ENCODE measurements at regions not wholly inside any gene's neighbourhood (a gene's known extent, or its start where the extent isn't known, plus 50 kb on each side); places are given as distances from the start of the nearest gene placed in this dataset.

DNA sequence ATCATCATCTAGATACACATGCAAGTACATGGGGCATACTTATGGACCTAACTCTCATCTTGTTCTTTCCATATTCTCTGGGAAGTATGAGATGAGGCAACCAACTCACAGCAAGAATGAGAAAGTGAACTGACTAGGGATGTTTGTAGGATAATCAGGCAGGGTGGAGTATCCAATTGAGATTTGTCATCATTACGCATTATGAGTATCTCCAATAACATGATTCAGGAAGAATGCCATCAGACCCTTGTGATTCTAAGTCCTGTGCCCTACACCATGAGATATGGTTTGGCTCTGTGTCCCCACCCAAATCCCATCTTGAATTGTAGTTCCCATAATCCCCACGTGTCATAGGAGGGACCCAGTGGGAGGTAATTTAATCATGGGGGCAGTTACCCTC lies 154.0 kb downstream of the SLC30A10 start:
- in situ Hi-C loops (cut with MboI; ENCODE audit: low sequenced_read_pairs), result no loop called here

DNA sequence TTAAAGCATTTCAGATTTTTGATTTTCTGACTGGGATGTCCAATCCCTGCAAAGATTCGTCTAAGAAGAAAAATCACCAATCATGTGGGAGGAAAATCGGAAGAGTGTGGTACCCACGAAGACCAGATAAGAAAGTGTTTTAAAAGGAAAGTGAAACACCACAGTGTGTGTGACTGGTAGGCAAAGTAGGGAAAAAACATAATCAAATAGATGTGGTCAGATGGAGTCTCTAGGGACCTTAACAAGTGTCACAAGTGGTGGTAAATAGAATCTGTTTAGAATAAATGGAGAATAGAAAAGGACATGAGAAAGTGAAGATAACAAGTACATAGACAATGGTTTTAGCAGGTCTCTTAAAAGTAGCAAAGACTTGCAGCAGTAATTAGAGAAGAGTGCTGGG lies 154.6 kb downstream of the SLC30A10 start:
- in situ Hi-C loops (cut with MboI; ENCODE audit: low sequenced_read_pairs), result no loop called here

DNA sequence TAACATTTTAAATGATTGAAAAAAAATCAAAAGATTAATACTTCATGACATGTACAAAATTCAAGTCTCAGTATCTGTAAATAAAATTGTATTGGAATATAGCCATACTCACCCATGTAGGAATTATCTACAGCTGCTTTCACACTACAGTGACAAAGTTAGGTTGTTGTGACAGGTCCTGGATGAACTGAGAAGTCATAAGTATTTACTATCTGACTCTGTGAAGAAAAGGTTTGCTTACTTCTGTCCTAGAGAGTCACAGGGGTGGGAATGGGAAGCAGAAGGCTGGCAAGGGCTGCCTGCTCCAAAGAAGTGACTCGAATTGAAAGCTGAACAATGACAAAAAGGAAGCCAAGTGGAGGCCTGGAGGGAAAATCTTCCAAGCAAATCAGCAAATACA lies 155.2 kb downstream of the SLC30A10 start:
- in situ Hi-C loops (cut with MboI; ENCODE audit: low sequenced_read_pairs), result no loop called here

DNA sequence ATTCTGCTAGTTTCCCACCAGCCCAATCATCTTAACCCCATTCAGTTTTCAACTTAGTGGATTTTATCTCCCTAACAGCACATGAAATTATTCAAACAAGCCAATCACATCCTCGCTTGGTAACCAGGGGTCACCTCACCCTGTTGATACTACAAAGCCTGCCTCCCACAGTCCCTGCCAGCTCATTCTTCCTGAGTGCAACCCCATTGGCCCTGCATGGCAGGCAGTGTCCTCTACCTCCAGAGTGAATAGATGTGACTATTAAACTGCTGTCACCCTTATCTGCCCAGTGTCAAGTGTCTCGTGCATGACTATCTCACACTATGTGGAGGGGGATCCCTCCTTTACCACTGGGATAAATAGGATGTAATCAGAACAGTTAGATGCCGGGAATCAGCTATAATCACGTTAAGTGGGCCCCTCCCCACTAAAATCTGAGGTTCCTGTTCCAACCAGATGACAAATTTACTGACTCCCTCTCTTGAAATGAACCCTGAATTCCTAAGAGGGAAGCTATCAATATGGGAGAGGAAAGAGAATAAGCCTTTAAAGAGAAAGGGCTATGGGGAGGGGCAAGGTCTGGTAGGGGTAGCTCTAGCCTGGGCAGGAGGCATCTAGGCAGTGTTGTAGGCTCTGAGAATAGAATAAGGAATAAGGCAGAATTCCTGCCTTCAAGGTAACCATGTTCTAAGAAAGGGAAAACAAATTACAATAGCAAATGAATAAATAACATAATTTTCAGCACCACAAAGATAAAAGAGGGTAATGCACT lies 155.9 kb downstream of the SLC30A10 start:
- in situ Hi-C loops (cut with MboI; ENCODE audit: low sequenced_read_pairs), result no loop called here

DNA sequence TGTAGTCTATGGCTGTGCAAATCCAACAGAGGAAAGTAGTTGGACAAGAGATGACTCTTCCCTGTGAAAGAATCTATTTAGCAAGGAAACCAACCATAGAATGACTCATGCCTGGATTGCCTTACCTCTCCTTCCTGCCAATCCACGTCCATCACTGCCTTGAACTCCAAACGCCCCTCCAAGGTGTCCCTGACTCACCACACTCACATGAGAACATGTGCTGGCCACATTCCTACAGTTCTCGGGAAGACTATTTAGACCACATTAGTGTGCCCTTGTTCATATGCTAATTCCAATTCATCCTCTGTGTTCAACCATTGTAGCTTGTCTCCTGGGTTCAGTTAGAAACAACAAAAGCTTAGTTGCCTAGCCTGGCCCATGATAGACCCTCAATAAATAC lies 157.3 kb downstream of the SLC30A10 start:
- in situ Hi-C loops (cut with MboI; ENCODE audit: low sequenced_read_pairs), result no loop called here

DNA sequence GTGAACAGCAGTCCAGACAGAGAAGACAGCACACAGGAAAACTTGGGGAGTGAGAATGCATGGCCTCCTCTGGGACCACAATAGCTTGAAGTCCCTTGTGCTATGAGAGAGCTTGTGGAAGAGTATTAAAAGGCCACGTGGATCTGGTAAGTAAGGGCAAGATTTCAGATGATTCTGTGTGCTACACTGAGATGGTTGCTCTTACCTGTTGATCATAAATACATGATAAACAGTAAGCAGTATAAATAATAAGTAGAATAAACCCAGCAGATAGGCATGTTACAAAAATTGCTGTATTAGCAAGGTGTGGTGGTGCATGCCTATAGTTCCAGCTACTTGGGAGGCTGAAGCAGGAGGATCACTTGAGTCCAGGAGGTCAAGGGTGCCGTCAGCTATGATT lies 150.4 kb upstream of the ZC3H11B start:
- in situ Hi-C loops (cut with MboI; ENCODE audit: low sequenced_read_pairs), result no loop called here

DNA sequence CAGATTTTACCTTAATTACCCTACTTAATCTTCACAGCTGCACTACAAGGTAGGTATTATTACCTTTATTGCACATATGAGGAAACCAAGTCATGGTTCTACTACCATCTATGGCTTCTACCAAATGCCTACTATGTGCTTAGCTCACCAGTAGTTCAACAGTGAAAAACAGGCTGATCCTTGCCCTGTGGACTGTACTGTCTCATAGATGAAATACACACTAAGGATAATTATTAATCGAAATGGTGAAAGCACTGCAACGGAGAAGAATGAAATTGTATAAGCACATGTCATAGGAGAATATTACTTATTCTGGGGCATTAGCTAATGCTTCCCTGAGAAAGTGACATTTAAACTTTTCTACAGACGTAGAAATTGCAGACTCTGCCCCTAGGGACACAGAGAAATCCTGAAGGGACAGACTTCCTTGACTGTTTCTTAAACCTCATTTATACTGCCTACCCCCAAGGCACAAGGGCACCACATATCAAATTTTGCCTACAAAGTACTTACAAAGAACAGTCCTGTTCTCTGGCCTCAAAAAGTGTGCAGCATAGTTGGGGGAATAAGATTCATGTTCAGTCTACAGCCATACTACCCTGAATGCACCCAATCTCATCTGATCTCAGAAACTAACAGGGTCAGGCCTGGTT lies 148.4 kb upstream of the ZC3H11B start:
- in situ Hi-C loops (cut with MboI; ENCODE audit: low sequenced_read_pairs), result no loop called here

DNA sequence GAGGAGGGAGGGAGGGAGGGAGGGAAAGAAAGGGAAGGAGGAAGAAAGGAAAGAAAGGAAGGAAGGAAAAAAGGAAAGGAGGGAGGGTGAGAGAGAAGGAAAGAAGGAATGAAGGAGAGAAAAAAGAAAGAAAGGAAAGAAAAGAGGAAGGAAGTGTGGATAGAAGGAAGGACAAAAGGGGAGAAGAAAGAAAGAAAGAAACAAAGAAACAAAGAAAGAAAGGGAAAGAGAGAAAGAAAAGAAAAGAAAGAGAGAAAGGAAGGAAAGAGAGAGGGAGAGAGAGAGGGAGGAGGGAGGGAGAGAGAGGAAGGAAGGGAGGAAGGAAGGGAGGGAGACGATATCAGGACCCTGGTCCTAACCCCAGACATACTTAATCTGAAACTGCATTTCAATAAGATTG lies 146.2 kb upstream of the ZC3H11B start:
- in situ Hi-C loops (cut with MboI; ENCODE audit: low sequenced_read_pairs), result no loop called here

DNA sequence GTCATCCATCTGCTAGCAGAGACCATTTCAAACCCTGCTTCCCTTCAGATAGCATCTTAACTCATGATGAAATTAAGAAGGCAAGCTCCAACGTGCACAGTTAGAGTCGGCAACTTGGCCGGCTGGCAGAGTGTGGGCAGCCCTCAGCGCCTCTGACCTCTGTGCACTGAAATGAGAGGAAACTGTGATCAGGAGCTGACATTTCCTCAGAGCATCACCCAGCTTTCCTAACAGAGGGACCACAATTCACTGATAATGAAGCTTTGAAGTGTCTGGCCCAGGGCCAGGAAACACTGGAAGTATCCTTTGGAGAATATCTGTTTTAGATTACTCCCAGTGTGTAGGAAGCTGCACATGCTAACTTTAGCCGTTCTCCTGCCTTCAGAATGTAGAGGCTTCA lies 145.0 kb upstream of the ZC3H11B start:
- in situ Hi-C loops (cut with MboI; ENCODE audit: low sequenced_read_pairs), result no loop called here

DNA sequence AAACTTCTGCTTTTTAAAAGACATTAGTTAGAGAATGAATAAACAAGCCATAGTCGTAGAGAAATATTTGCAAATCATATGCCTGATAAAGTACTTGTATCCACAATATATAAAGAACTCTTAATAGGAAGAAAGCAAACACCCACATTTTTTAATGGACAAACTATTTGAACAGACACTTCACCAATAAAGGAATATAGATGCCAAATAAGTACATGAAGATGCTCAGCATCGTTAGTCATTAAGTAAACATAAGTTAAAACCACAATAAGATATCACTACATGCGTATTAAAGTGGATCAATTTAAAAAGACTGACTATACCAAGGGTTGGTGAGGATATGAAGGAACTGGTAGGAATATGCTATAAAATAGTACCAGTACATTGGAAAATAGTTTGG lies 142.3 kb upstream of the ZC3H11B start:
- in situ Hi-C loops (cut with MboI; ENCODE audit: low sequenced_read_pairs), result no loop called here

DNA sequence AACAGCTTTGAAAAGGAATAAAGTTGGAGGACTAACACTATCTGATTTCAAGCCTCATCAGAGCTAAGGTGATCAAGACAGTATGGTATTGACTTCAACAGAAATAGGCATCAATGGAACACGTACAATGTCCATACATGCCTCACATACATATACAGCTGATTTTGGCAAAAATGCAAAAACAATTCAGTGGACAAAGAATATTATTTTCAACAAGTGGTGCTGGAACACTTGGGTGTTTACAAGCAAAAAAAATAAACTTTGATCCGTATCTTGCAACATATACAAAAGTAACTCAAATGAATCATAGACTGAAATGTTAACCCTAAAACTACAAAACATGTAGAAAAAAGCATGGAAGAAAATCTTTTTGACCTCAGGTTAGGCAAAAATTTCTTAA lies 141.9 kb upstream of the ZC3H11B start:
- in situ Hi-C loops (cut with MboI; ENCODE audit: low sequenced_read_pairs), result no loop called here

DNA sequence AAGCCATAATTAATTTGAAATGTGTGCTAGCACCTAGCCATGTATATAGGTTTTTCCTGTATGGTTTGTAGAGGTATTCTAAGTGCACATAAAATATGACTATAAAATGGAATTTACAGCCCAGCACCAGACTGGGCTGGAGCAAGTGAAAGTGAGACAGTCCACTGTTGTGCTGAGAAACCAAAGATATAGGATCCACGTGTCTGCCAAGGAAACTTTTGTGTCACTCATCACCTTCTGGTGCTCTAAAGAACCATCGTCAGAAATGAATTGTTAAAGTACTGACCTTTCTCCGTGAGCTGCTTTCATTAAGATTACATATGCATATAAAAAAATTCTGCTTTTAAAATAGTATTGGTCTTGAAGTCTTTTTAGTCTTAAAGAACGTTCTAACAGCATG lies 141.0 kb upstream of the ZC3H11B start:
- in situ Hi-C loops (cut with MboI; ENCODE audit: low sequenced_read_pairs), result no loop called here

DNA sequence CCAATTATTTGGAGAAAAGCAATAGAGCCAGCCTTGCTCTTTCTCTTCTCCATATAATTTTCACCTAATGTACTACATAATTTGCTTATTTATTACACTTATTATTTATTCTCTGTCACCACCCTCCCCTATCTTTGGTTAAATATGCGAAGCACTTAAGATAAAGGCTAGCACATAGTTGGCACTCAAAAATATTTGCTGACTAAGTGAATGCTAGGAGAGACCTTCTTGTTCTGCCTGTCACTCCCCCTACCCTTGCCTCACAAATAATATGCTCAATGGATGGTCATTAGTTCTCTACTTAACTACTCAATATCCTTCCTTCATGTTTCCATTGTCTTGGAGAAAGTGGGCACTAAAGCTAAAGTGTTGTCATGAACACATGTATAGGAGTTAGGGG lies 139.7 kb upstream of the ZC3H11B start:
- in situ Hi-C loops (cut with MboI; ENCODE audit: low sequenced_read_pairs), result no loop called here

DNA sequence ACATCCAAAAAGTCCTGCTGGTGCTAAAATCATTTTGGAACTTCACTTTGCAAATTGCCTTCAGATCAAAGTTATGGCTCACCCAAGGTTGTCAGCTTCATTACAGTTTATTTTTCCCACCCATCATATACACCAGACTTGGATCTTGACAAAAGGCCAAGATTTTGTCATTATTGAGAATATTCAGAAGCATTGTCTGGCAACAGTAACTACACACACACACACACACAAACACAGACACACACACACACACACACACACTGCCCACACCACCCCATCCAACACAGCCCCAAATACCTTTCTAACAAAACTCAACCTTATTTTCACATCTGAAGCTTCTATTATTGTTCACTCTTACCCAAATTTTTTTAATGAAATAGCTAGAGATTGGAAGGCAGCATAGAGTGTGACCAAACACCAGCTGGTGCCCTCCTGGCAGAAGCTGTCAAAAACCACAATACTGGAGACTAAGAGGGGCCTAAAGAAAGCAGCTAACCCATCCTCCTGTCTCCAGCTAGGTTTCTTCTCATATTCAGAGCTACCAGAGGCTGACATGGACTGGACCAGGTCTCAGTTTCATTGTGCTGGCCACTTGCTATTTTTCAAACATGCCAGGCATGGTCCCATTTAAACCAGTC lies 139.1 kb upstream of the ZC3H11B start:
- in situ Hi-C loops (cut with MboI; ENCODE audit: low sequenced_read_pairs), result no loop called here

DNA sequence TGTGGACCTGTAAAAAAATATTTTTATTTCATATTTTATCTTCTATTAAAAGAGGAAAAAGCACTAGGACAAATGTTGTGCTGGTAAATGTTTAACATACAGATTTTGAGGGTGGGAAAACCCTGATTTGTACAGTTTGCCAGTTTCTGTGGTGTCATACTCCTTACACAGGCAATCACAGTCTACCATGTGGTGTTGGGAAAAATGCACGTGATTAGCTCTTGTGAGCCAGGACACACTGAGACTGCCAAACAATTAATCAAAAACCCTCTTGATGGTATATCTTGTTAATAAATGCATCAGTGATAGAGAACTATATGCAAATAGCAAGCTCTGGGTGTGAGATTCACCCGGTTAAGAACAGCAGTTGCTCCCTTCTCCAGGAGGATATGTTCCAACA lies 136.5 kb upstream of the ZC3H11B start:
- in situ Hi-C loops (cut with MboI; ENCODE audit: low sequenced_read_pairs), result no loop called here

DNA sequence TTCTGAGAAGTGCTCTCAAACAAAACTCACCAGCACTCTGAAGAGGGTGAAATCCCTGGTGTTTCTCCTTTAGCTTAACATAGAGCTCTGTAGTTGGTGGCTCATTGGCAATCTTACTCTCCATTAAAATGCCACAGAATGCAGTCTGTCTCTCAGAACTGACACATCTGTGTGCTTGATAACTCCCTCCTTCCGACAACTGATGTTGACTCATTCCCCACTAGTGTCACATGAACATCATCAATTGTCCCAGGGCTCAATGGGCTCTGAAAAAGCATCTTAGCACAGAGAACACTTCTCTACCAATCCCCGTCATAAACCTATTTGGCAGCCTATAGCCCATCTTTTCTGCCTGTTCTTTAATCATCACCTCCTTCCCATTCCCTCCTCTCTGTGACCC lies 133.2 kb upstream of the ZC3H11B start:
- in situ Hi-C loops (cut with MboI; ENCODE audit: low sequenced_read_pairs), result no loop called here

DNA sequence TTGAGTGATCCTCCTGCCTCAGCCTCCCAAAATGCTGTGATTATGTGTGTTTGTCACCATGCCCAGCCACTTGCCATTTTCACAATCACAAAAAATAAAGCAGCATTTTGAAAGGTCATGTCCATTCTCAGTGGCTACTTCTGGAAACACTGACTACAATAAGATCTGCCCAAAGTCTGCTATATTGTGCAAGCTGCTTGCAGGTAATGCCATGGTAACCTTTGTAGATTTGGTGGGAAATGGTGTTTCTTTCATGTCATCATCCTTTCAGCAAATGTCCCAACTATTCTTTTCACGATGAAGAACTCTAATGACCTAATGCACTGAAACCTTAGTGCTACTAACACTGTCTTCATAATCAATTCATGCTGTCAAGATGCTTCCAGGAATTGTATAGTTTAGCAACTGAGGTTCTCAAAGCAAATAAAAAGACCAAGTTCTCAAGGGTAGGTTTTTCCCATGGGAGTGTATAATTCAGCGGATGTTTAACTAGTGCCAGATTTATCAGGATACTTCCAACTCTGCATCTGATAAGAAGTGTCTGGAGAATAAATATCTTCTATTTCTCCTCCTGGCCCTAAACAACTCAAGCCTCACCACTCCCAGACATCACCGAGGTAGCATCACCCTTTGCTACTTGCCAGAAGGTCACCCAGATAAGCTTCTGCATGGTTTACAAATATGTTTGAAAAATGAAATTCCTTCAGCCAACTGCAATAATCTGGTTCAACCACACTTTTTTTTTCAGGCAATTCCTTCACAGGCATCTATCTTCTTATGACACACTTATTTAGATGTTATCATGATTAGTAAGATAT lies 132.0 kb upstream of the ZC3H11B start:
- in situ Hi-C loops (cut with MboI; ENCODE audit: low sequenced_read_pairs), result no loop called here

DNA sequence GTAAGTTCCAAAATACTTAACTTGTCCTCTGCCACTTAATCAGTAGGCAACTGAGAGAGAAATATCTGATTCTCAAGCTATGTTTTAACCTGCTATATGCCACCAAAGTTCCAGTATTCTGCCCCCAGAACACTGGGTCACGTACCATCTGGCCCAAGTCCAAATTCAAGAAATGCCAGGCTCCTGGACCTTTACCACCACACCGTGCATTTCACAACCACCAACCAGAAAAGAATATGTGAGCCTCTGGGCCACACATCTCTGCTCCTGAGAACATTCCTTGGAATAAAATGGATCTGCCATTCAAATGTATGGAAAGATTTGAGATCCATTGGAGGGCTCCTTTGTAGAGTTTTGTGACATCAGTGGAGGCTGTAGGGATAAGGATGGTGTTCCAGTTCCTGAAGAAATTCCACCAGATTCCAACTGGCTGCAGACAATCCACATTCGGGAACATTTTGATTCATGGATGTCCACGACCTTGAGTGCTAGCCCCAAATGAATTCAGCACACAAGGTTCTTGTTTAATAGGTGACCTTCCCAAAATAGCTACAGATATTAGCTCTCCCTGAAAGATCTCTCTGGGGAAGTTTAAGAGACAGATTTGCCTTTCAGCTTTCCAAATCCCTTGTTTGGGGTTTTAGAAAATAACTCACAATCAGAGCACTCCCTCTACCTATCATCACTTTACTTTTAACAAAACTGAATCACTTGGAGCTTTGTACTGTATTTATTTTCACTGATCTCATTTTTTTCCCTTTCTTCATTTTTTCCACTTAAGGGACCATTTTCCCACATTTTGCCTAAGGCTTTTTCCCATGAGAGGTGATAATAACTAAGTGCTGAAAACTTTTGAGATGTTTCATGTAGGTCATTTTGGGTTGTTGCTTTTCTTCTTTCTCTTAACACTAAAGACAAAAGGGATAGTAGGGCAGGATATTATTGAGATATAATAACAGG lies 128.4 kb upstream of the ZC3H11B start:
- in situ Hi-C loops (cut with MboI; ENCODE audit: low sequenced_read_pairs), result no loop called here

DNA sequence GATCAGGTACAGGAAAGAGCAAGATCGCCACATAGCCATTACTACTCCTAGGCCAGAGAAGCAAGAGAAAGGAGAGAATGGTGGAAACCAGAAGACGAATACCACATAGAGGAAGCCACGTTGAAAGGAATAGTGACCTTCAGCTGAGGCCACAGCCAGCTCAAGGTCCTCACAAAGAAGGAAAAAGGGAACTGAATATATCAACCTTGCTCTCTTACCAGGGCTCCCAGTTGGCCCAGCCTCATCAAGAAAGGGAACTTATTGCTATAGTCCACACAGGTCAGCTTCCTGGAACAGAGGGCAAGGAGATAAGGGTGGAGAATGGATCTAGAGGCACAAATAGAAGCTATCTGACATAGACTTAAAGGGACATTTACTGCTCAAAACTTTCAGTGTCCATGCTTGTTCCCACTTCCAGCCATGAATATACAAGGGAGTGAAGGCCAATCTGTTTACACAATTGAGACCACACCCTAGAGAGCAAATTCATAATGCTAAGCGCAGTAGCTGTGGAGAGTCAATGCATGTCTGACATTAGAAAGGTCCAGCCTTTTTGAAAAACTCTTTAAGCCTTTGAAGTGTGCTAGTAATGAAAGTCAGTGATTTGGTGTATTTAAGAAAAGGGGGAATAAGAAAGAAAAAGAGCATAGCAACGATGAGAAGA lies 120.7 kb upstream of the ZC3H11B start:
- in situ Hi-C loops (cut with MboI; ENCODE audit: low sequenced_read_pairs), result no loop called here

All from HL-60/S4 treated with retinoic acid at 250 ng/mL for 4 days and 3 days (cell line).